Stimulated activated CD4-positive, alpha-beta T cell treated with anti-CD3 and anti-CD28 coated beads, Interleukin-4, amount 100 ng/mL, for 48 hours (primary cell): ENCODE measurements at regions not wholly inside any gene's neighbourhood (a gene's known extent, or its start where the extent isn't known, plus 50 kb on each side); places are given as distances from the start of the nearest gene placed in this dataset.

Source experiments
- DNase-seq, 2 donors: peaks; one replicate each; pipeline ENCODE4 v3.0.0-alpha.2; 2020; ENCODE audit warnings: low read depth in 2 of 2

DNA sequence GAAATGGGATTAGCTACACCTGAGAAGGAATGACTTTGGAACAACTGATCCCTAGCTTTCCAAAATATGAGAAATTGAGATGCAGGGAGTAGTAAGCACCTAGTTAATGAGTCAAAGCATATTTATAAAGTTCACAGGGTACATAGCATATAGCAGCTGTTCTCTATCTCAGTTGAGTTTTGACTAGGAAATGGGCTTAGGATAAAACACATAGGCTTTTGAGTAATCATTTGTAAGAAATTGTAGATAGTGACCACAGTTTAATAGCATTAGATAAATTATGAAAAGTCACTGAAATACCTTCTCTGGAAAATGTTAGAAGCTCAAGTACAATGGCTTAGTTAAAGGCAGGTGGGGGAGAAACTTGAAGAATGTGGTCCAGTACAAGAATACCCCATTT is 444.7 kb upstream of the TNP1 start:
- no peak for DNase-seq

DNA sequence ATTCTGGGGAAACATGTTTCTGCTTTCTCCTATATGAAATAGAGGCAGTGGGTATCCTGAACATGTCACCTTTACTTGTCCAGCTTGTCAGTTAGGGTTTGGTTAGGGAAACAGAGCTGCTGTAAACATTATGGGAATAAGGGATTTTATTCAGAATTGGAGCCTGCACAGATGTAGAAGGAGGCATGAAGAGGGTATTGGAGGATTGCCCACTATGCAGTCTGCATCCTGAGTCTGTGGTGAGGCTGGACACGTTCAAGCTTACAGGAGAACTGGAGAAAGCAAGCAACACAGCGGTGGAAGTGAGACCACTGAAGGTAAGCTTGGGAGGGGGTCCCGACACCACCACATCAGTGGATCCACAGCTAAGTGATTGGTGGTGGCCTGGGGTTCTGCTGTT is 443.0 kb upstream of the TNP1 start:
- no peak for DNase-seq

DNA sequence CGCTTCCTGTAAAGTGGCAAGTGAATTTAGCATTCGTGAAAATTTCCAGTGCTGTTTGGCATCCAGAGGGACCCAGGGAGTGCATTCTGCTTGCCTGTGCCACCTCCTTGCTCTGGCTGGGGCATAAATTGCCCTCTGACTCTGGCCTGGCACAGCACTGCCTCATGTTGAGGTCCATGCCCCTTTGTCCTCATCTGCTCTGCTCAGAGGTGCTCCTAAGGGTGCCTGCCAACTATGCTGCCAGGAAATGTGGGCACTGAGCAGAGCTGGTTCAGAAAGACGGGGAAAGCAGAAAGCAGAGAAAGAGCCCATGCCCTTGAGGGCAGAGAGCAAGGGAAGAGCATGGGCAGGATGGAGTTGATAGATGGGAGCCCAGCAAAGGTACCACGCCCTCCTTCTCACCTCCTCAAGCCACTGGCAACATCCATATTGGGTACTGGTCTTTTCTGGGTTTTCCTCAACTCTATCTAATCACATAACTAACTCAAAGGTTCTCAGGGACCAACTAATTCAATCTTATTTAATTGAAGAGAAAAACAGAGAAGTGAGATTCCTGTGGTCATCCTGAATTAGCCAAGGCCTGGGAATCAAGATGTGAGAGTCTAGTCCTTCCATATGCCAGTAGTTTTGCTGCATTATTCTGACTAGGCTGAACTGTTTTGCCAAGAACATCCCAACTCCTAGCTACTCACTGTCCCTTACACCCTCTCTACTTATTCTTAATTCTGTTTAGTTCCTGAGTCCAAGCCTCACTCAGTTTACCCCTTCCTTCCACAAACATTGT is 441.5 kb upstream of the TNP1 start:
- DNase-seq = no peak

DNA sequence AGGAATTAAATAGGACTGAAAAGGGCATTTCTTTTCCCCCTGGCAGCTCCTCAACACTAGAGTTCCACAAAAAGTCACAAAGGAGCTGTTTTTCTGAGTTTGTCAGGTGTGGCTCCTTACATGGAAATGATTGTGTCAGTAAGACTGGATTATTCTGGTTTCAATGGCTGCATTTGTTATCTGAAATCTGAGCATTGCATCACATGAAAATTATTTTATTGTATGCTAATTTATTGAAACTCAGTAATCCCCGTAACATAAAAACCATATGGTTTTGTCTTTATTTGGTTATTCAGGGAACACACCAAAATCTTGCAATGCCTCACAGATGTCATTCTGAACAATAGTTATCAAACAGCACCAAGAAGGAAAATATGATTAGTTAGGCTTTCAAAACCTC is 439.7 kb upstream of the TNP1 start:
- DNase-seq = no peak

DNA sequence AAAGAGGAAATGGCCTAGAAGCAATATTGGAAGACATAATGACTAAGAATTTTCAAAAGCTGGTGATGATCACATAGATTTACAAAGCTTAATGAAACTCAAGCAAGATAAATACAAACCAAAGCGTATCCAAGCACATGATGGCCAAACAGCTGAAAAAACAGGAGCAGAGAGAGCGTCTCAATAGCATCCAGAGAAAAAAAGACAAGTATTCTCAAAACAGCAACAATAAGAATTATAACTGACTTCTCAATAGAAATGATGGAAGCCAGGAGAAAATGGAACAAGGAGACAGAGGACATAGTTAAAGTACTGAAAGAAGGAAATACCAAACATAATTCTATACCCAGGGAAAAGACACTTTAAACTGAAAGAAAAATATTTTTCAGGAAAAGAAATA is 437.2 kb upstream of the TNP1 start:
- no peak for DNase-seq

DNA sequence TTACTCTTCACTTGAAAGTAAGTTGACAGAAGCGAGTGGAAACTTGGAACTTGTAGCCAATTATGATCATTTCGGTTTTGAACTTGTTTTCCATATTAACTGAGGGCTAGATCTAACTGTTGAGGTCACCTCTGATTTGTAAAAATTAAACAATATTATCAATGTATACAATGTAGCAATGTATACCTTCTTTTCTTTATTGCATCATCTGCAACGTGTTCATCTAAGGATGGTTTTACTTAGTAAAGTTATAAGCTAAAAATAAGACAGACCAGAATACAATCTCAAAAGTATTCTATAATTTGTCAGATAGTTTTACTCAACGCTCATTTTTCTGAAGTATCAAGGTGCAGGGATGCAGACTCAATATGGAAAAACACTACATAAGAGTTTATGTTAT is 435.0 kb upstream of the TNP1 start:
- no peak for DNase-seq

DNA sequence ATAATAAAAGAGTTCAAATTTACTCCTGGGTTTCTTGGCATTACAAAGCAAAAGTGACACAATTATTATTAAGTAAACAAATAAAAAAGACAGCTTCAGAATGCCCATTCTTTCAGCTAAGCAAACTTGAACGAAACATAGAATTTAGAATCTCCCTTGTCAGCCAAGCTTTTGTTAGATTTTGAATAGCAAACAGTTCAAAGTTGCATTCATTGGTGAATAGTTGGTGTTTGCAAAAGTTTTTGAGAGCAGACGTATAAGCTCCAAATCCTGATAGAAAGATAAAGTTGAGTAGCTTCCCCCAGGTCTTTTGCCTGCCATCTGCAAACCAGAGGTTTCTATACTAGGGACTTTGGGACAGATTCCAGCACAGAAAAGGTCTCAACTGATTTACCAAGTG is 434.3 kb upstream of the TNP1 start:
- no peak for DNase-seq

DNA sequence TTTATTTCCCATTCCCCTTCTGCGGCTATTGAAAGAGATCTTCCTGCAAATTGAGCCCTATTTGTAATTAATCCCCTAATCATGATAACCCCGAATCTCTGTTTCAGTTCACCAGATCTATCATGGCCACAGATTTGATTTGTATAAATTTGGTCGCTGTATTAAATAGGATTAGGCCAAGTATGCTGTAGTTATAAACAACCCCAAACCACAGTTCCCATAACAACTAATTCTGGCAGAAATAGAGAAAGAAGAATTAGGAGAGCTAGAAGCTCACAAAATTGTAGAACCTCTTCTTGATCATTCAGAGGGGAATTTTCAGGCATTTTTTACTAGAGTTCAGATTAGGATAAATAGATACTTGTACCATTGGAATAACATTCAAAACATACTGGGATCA is 433.7 kb upstream of the TNP1 start:
- DNase-seq = no peak

DNA sequence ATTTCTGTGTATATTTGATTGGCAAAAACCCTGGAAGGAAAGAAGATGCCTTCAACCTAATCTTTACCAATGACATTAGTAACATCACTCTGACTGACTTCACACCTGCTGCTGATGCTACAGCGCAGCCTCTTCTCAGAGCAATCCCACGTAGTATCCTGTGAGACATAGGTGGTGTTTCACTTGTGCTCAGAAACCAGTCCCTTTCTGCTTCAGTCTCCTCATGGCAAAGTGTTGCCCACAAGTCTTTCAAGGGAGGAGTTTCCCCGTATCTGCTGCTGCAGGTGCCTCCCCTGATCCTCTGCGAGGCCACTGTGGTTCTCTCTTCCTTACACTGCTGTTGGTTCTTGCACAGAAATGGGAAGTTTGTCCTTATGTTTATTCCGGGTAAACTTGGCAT is 433.2 kb upstream of the TNP1 start:
- DNase-seq = no peak

DNA sequence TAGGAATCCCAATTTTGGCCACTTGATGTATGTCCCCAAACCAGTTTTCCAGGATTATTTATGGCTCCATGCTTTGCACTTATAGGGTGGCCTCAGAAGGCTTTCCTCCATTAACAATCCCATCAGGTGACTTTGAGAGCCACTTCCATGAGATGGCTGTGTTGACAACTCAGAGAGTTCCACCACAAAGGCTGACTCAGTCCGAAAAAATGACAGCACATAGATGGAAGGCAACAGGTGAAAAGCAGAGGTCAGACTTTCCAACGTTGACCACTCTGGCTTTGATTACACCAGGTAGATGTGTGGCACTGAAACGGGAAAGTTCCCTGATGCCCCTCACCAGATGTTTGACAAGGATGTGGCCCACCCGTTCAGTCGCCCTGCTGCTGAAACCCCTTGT is 431.4 kb upstream of the TNP1 start:
- no peak for DNase-seq

DNA sequence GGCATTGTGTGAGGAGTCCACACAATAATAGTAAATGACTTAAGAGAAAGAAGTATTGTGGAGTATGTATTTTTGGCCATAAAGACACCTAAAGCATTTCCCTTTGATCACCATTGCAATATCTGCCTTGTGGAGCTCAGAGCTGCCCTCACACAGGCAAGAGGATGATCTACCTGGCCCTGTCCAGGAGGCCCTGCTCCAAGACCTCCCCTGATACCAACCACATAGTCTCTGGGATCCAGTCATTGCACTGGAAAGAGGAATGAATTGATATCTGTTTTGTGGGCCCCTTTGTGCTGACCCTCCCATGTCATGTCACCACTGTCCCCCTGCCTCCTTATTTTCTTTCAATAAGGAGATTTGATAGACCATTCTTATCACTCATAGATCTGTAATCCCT is 430.6 kb upstream of the TNP1 start:
- DNase-seq = no peak

DNA sequence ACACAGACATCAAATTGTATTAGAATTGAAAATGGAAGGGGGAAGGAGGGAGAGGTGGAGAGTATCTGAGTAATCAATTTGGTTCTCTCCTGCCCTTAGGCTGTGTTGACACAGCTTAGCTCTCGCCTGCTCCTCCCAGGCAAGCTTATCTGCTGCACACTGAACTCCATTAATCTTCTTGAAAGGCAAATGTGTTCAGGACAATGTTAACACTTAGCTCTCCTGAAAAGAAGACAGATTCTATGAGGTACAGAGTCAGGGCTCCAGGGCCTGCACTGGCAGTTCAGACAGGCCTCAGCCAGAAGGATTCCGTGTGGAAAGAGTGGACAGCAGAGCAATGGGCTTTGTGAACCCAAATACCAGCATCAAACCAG is 430.0 kb upstream of the TNP1 start:
- no peak for DNase-seq

DNA sequence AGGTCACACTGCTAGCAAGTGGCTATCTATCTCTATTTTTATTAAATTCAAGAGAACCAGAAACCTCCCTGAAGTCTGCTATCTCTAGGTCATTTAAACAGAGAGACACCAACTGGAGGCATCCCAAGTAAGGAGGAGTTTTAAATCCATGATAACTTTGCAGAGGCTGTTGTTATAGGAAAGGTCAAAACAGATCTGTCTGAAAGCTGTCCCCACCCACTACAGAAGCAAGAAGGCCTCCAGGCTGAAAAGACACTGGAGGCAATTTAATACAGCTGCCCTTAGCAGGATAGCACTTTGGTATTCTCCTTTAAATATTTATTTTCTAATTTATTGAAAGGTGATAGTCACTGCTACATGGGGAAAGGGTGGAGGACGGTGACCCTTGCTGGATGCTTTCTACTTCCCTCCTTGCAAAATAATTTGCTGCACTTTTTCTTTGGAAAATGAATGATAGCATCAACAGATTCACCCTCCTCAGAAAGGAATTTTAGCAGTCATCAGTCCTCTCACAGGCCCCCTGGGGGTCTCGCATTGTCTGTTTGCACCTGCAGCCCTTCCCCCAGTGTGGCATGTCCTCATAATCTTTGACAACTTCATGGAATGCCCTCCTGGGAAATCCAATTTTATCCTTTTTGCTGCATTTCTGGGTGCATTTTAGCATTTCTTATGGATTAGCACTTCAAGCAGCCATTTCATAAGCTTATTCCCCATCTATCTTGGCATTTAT is 429.5 kb upstream of the TNP1 start:
- DNase-seq = no peak

DNA sequence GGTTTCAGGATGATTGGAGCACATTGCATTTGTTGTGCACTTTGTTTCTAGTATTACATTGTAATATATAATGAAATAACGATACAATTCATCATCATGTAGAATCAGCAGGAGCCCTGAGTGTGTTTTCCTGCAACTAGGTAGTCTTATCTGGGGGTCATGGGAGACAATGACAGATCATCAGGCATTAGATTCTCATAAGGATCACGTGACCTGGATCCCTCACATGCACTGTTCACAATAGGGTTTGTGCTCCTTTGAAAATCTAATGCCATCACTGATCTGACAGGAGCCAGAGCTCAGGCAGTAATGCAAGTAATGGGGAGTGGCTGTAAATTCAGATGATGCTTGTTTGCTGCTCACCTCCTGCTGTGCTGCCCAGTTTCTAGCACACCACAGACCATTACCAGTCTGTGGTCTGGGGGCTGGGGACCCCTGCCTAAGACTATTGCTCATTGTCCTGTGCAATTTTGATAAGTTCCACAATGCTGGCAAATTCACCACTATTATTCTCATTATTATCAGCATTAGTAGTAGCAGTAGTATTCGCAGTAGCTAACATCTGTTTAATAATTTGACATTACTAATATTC is 428.7 kb upstream of the TNP1 start:
- no peak for DNase-seq

DNA sequence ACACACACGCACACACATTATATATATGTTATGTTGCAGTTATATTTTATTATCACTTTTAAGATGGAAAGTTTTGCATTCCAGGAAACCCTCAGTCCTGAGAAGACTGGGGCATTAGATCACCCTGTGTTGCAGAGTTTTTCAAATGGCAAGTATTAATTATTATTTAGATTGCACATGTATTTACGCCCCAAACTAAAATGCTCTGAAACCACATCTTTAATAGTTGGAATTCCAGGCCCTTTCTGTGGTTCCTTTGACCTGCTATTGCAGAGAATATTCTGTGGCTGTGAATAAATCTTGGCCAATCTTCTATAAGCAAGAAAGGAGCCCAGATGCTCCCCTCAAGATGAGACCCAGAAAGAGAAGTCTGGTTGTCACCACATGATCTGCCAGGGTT is 427.0 kb upstream of the TNP1 start:
- no peak for DNase-seq

DNA sequence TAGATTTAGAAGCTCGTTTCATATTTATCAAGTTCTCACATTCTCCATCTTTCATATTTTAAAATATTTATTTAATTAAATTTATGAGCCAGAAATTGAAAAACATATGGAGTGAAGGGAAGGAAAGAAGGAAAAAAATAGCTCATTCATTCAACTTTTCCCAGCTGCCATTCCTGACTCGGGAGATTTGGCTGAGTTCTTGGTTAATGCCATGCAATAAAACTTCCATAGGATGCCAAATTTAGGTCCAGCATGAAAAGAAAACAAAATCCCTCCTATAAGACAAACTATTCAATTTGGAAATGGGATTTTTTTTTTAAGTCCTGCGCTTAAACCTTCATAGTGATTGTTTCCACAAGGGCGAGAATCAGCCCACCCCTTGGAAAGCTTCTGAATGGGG is 426.1 kb upstream of the TNP1 start:
- no peak for DNase-seq

DNA sequence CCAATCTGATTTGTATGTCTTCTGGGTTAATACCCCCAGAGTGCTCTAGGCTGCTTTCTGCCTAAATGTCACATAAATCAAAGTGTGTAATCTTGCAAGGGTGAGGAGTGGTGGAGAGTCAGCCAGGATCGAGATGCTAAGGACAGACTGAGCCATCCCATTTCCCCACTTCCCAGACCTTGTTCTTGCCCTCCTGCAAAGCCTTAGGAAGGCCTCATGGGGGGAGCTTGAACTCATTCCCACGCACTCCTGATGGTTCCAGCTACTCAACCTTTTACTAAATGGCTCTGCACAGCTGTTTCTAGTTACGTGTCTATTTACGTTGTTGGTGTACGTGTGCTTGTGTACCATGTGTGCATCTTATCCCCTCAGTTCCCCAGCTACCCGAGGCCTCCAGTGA is 423.6 kb upstream of the TNP1 start:
- DNase-seq = no peak

DNA sequence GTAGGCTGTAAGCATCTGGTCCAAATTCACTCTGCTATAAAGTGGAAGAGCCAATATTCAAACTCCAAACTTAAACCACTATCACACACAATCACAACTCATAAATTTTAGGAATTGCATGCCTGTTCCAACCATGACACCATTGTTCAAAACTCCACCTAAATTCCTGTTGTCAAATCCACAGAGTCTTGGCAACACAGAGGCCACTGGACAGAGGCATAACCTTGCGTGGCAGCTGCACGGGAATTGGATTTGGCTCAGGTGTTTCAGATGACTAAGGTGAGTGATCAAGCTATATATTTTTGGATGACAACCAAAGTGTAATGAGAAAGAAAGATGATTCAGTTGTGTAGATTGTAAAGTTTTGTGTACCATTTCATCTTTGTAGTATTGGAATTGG is 422.7 kb upstream of the TNP1 start:
- no peak for DNase-seq

DNA sequence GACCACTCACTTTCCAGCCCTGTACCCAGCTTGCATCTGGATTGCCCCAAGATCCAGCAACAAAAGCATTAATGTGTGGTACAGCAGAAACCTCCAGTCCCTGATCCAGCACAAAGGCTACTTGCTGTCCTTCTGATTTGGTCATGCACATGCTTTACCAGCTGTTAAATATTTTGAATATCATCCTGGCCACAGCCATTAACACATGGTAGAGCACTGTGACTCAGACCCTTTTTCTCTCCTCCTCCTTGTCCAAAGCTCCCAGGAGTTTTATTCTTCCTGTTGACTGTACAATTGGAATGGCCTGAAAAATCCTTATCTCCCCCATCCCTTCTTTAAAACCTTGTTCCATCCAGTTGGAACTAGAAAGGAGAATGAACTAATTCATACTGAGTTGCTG is 419.7 kb upstream of the TNP1 start:
- DNase-seq = no peak

DNA sequence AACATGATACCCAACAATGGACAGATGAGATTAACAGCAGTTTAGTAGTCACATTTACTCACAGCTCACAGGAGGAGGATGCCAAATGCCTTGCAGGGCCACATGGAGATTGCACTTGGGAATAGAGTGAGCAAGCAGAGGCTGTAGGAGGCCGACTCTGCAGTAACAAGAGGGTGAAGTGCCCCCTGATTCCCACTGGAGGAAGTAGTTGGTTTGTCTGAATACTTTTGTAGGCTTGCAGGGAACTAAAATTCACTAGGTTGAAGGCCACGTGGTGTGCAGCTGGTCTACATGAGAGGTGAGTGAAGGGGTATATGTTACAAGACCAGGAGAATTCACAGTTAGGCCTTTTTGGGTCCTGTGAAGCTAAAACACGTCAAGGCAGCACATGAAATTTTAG is 419.3 kb upstream of the TNP1 start:
- DNase-seq = no peak

DNA sequence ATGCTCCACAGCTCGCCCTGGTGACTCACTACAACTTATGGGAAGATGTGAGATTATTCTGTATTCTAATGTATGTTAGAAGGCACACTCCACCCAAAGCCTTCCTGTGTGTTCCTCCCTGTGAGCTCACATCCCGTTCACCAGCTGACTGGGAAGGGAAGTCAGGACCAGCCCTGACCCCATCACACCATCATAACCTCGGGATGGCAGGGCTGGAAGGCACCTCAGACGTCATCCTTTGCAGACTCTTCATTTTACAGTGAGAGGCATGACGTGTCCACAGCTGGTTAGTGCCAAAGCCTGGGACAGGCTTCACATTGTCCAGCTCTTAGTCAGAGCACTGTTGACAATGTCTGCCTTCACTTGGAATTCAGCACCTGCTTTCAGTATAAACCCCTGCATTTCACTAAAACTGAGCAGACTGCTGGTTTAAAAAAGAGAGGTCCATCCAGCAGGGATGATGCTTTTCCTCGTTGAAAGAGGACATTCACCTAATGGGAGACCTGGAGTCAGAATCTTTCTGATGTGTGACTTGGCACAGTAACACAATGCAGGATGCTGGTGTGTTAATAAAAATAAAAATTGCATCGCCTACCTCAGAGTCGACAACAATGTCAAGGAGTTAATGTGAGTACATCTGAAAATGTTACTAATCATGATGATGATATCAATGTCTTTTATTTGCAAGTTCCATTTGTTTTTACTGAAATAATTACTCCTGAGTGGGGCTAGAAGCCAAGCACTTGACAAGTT is 418.0 kb upstream of the TNP1 start:
- DNase-seq = no peak

DNA sequence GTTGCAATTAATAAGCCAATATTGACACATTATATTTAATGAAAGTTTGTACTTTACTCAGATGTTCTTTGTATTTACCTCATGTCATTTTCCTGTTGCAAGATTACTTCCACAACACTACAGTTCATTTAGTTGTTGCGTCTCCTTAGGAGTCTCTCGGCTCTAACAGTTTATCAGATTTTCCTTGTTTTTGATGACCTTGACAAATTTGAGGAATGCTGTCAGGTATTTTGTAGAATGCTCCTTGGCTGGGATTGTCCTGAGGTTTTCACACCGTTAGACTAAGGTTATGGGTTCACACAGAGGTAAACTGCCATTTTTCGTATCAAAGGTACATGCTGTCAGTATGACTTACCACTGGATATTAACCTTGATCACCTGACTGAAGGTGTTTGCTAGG is 416.6 kb upstream of the TNP1 start:
- no peak for DNase-seq

DNA sequence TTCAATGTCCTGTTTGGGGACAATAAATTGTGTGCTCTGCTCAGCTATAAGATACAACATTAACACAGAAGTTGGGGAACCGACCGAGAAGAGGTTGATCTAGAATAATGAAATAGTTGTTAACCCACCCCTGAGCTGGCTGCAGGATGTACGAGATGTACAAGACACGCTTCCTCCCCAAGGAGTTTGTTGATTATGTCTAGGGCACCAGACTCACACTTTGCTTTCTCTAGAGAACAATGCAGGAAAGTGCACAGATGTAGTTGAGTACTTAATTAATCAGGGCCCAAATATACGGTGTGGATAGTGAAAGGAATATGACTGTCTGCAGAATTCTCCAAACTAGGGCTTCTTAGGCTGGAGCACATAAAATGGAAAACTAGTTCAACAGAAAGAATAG is 415.2 kb upstream of the TNP1 start:
- DNase-seq = no peak
